H1 (cell line): ENCODE measurements at regions not wholly inside any gene's neighbourhood (a gene's known extent, or its start where the extent isn't known, plus 50 kb on each side); places are given as distances from the start of the nearest gene placed in this dataset.

Experiments
- ATF2 ChIP-seq: IDR thresholded peaks from 2 replicates; pipeline ENCODE4 v1.6.1; 2012; ENCODE audit warnings: low read length, inconsistent platforms
- BCL11A ChIP-seq, 2 experiments: IDR thresholded peaks; one replicate each; pipeline ENCODE4 v1.6.1; 2011; ENCODE audit warnings: low read depth in 2 of 2, low read length in 2 of 2, mild to moderate bottlenecking in 2 of 2
- CHD7 ChIP-seq: fragments of 300-600 bp; sonication (generic); IDR thresholded peaks from 2 replicates; pipeline ENCODE4 v1.7.1; 2012; ENCODE audit warnings: low read length, moderate library complexity, mild to moderate bottlenecking, inconsistent platforms; ENCODE audit not compliant: insufficient replicate concordance
- CREB1 ChIP-seq: IDR thresholded peaks from 2 replicates; pipeline ENCODE4 v1.6.1; 2012; ENCODE audit warnings: inconsistent platforms
- CTCF ChIP-seq, 3 experiments: IDR thresholded peaks; 1 replicate in 2 of 3; 2 replicates in 1 of 3; pipeline versions ENCODE4 v1.5.1 to v1.6.1; 2011; ENCODE audit warnings: low read length in 3 of 3, mild to moderate bottlenecking in 3 of 3, inconsistent platforms in 2 of 3, low read depth in 1 of 3, moderate library complexity in 1 of 3; ENCODE audit not compliant: insufficient read depth in 1 of 3; ENCODE audit errors: control extremely low read depth in 1 of 3
- EP300 ChIP-seq, 2 experiments: IDR thresholded peaks; 1 replicate in 1 of 2; 2 replicates in 1 of 2; pipeline ENCODE4 v1.6.1; 2011 to 2012; ENCODE audit warnings: low read depth in 2 of 2, low read length in 2 of 2, mild to moderate bottlenecking in 2 of 2, borderline replicate concordance in 1 of 2, inconsistent platforms in 1 of 2, moderate library complexity in 1 of 2
- EZH2 ChIP-seq: fragments of 200-600 bp; sonication (generic); IDR thresholded peaks from 2 replicates; pipeline ENCODE4 v1.7.1; 2012; ENCODE audit warnings: low read depth, mild to moderate bottlenecking, moderate library complexity, low read length, inconsistent platforms; ENCODE audit not compliant: severe bottlenecking
- MAX ChIP-seq: IDR thresholded peaks from 2 replicates; pipeline ENCODE4 v1.6.1; 2012; ENCODE audit warnings: inconsistent platforms
- POLR2A ChIP-seq, 2 experiments: IDR thresholded peaks; 1 replicate in 1 of 2; 2 replicates in 1 of 2; pipeline ENCODE4 v1.6.1; 2011; ENCODE audit warnings: low read depth in 2 of 2, low read length in 2 of 2, mild to moderate bottlenecking in 2 of 2; ENCODE audit errors: control extremely low read depth in 1 of 2
- POLR2AphosphoS5 ChIP-seq: IDR thresholded peaks from 2 replicates; pipeline ENCODE4 v1.6.1; 2011; ENCODE audit warnings: low read depth, low read length
- RFX5 ChIP-seq: IDR thresholded peaks from 2 replicates; pipeline ENCODE4 v1.6.1; 2011; ENCODE audit warnings: low read depth, low read length, improper control_type of control experiment, borderline replicate concordance
- SRF ChIP-seq: IDR thresholded peaks from 2 replicates; pipeline ENCODE4 v1.6.1; 2011; ENCODE audit warnings: mild to moderate bottlenecking, low read depth, low read length, moderate library complexity

- TF ChIP-seq CTCF (IDR thresholded peaks at IDR 0.05; ENCODE audit: control extremely low read depth in 1 of 3, insufficient read depth in 1 of 3, low read depth in 1 of 3, low read length in 3 of 3): no peak
- no peak for TF ChIP-seq BCL11A (IDR thresholded peaks at IDR 0.05; ENCODE audit: low read depth in 2 of 2, low read length in 2 of 2)
- TF ChIP-seq EP300 (IDR thresholded peaks at IDR 0.05; ENCODE audit: borderline replicate concordance in 1 of 2, low read depth in 2 of 2, low read length in 2 of 2): no peak
- TF ChIP-seq RFX5: no peak
- TF ChIP-seq MAX: no peak
- TF ChIP-seq POLR2A (IDR thresholded peaks at IDR 0.05; ENCODE audit: control extremely low read depth in 1 of 2, low read depth in 2 of 2, low read length in 2 of 2): no peak
- no peak for TF ChIP-seq CREB1
- TF ChIP-seq CHD7: no peak
- no peak for TF ChIP-seq EZH2
- TF ChIP-seq POLR2AphosphoS5: no peak
- TF ChIP-seq ATF2: no peak
- no peak for TF ChIP-seq SRF
Measured at GRCh38 chr1:57747818-57748217, 324.0 kb upstream of the DAB1 start.
